ENCODE measurements at regions not wholly inside any gene's neighbourhood (a gene's known extent, or its start where the extent isn't known, plus 50 kb on each side); places are given as distances from the start of the nearest gene placed in this dataset.
A peak's percentile ranks its signal among the peaks of the same experiment; 100 is the strongest.
"Not testable (repeated sequence)": the region's sequence is repeated elsewhere in the genome, so short reads cannot be mapped to it uniquely, and the experiment has no call there.

DNA sequence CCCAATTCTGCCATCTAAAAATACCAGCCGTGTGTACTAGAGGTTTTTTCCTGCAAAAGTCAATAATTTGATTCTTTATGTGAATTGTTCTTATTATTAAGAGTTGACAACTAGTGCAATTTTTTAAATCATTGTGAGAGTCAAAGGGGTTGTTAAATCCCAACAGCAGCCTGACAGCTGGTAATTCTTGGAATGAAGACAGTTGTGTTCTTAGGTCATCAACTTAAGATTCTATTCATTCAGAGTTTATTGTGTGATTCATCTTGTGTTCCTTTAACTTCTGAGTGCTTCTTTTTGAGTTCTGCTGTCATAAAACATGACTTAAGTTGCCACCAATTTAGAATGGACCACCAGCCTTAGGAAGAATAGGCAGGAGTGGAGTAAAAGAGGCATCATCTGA, 329.0 kb downstream of the NAF1 start:
- 49 to 67% (median 54%) methylated on average over 1 of the region's 1 CpG for WGBS, 4 donors

DNA sequence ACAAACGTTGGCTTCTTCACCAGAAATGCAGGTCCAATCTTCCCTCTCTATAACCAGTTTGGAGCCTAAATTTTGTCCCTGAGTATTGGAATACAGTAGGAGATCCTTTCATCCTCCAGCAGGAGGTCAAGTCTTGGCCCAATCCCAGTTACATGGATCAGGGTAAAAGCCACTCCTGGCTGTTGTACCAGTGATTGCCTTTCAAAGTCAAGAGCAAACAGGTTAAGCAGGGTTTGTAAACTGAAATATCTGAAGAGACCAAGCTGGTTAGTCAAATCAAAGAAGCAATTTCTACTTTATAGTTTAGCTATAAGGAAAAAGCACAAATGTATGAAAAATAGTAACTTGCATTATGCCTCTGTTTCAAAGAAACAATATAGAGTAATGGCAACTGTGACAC, 329.4 kb downstream of the NAF1 start:
- peaks cover 0 to 3% (median 0%) of the 10 kb centered on the region in 12 donors for H3K4me1 ChIP-seq
- H3K36me3 ChIP-seq, result no peaks in the 10 kb centered on the region
- no peak overlapping the region for H3K4me3 ChIP-seq
- no peaks in the 10 kb centered on the region for H3K27me3 ChIP-seq
- ATAC-seq (peak in 1 of 4 donors; percentile 8), DNase-seq (no peak)
- intact Hi-C loops (cut with DNase I), result no loop called here
- WGBS, 4 donors, result 46 to 69% (median 65%) methylated on average over 1 of the region's 1 CpG
- TF ChIP-seq, protein P1, sequence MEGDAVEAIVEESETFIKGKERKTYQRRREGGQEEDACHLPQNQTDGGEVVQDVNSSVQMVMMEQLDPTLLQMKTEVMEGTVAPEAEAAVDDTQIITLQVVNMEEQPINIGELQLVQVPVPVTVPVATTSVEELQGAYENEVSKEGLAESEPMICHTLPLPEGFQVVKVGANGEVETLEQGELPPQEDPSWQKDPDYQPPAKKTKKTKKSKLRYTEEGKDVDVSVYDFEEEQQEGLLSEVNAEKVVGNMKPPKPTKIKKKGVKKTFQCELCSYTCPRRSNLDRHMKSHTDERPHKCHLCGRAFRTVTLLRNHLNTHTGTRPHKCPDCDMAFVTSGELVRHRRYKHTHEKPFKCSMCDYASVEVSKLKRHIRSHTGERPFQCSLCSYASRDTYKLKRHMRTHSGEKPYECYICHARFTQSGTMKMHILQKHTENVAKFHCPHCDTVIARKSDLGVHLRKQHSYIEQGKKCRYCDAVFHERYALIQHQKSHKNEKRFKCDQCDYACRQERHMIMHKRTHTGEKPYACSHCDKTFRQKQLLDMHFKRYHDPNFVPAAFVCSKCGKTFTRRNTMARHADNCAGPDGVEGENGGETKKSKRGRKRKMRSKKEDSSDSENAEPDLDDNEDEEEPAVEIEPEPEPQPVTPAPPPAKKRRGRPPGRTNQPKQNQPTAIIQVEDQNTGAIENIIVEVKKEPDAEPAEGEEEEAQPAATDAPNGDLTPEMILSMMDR (IDR thresholded peaks at IDR 0.05), result no peak
- TF ChIP-seq POLR2A (IDR thresholded peaks at IDR 0.05), result no peak
- H3K9me3 ChIP-seq, result peaks cover 0 to 12% (median 0%) of the 10 kb centered on the region in 12 donors
- H3K27ac ChIP-seq, result no peak overlapping the region

More for the DNA sequence above, 329.0 kb downstream of the NAF1 start:
- TF ChIP-seq POLR2A (IDR thresholded peaks at IDR 0.05), result no peak
- TF ChIP-seq, protein P1 (IDR thresholded peaks at IDR 0.05), result no peak
- no peaks in the 10 kb centered on the region for H3K27me3 ChIP-seq
- intact Hi-C loops (cut with DNase I), result no loop called here
- H3K36me3 ChIP-seq, result no peaks in the 10 kb centered on the region
- no peak overlapping the region for H3K27ac ChIP-seq
- peak in 1 of 4 donors; percentile 72 for ATAC-seq
- peaks cover 0 to 12% (median 0%) of the 10 kb centered on the region in 12 donors for H3K9me3 ChIP-seq
- DNase-seq, result no peak
- no peak overlapping the region for H3K4me3 ChIP-seq
- peaks cover 0 to 3% (median 0%) of the 10 kb centered on the region in 12 donors for H3K4me1 ChIP-seq

DNA sequence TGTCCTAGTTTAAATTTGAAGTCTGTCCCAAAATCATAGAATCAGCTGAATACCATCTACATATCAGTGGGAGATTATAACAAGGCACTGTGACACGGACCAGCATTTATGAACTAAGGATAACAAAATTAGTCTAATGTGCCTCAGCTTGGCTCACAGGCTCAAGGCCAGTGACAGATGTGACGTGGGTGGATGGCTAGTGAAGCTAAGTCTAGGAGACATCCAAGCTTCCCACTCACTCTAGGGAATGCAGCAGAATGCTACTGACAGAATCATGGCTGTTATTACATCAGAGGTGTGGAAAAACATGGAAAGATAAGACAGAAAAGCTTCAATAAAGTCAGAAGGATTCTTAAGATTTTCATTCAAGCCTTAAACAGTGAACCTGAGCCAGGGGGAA, 329.9 kb downstream of the NAF1 start:
- H3K27me3 ChIP-seq, result no peaks in the 10 kb centered on the region
- H3K27ac ChIP-seq, result no peak overlapping the region
- H3K4me1 ChIP-seq, result peaks cover 0 to 3% (median 0%) of the 10 kb centered on the region in 12 donors
- peaks cover 0 to 12% (median 0%) of the 10 kb centered on the region in 12 donors for H3K9me3 ChIP-seq
- no peak overlapping the region for H3K4me3 ChIP-seq
- DNase-seq (peak in 3 of 5 donors; percentile 42 to 46 (median 43)), ATAC-seq (peak in 2 of 4 donors; percentile 80 to 94)
- intact Hi-C loops (cut with DNase I), result no loop called here
- H3K36me3 ChIP-seq, result no peaks in the 10 kb centered on the region
- no peak for TF ChIP-seq POLR2A (IDR thresholded peaks at IDR 0.05)
- TF ChIP-seq, protein P1 (IDR thresholded peaks at IDR 0.05), result no peak
- WGBS, 4 donors, result 43 to 69% (median 51%) methylated on average over 2 of the region's 2 CpGs

DNA sequence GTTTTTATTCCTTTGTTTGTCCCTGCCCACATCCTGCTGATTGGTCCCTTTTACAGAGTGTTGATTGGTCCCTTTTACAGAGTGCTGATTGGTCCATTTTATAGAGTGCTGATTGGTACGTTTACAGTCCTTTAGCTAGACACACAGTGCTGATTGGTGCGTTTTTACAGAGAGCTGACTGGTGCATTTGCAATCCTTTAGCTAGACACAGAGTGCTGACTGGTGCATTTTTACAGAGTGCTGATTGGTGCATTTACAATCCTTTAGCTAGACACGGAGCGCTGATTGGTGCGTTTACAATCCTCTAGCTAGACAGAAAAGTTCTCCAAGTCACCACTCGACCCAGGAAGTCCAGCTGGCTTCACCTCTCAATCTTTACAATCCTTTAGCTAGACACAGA, 330.4 kb downstream of the NAF1 start:
- H3K27me3 ChIP-seq; intact Hi-C loops (cut with DNase I); H3K27ac ChIP-seq; H3K4me3 ChIP-seq; H3K36me3 ChIP-seq; H3K4me1 ChIP-seq; DNase-seq: not testable (repeated sequence)
- peak in 1 of 4 donors; percentile 30 for ATAC-seq
- WGBS, 4 donors, result 76 to 84% (median 82%) methylated on average over 6 of the region's 6 CpGs
- peaks cover 0 to 12% (median 0%) of the 10 kb centered on the region in 12 donors for H3K9me3 ChIP-seq

DNA sequence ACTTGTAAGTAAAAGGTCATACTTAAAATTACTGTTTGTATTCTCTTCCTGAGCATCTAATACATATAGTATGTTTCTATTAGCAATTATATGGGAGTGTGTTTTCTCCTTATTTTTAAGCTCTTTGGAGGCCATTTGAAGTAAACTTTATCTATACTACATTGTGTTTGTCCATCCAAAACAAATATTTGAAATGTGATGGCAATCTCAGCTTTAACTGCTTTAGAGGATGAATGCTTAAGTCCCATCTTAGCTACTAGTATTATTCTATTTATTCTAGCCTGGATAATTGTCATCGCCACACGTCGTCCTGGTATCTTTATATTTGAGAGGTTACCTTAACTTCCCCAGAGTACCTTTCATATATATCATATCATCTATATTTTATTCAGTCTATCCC, 335.8 kb downstream of the NAF1 start:
- no peak for ATAC-seq
- Histone ChIP-seq H3K4me1 (no peaks in the 10 kb centered on the region), H3K4me3 (no peak overlapping the region), H3K27ac (no peak overlapping the region), H3K27me3 (no peaks in the 10 kb centered on the region), H3K9me3 (peaks cover 0 to 2% (median 0%) of the 10 kb centered on the region in 12 donors), H3K36me3 (no peaks in the 10 kb centered on the region)
- TF ChIP-seq POLR2A (IDR thresholded peaks at IDR 0.05), result no peak
- TF ChIP-seq, protein P1 (IDR thresholded peaks at IDR 0.05), result no peak
- DNase-seq, result no peak
- intact Hi-C loops (cut with DNase I), result no loop called here
- WGBS, 4 donors, result 81 to 91% (median 86%) methylated on average over 3 of the region's 3 CpGs

DNA sequence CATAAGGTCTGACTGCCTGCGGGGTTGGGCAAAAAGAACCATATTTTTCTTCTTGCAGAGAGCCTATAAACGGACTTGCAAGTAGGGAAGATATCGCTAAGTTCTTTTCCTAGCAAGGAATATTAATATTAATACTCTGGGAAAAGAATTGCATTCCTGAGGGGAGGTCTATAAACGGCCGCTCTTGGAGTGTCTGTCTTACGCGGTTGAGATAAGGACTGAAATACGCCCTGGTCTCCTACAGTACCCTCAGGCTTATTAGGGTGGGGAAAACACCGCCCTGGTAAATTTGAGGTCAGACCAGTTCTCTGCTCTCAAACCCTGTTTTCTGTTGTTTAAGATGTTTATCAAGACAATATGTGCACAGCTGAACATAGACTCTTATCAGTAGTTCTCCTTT, 349.3 kb downstream of the NAF1 start:
- H3K9me3 ChIP-seq, result peaks cover 0 to 36% (median 11%) of the 10 kb centered on the region in 12 donors

More for the DNA sequence above, 349.3 kb downstream of the NAF1 start:
- H3K4me1 ChIP-seq; DNase-seq; H3K27ac ChIP-seq; ATAC-seq; H3K36me3 ChIP-seq; H3K4me3 ChIP-seq; H3K27me3 ChIP-seq; intact Hi-C loops (cut with DNase I): not testable (repeated sequence)
- WGBS, 4 donors, result 90 to 96% (median 91%) methylated on average over 9 of the region's 9 CpGs
